T-helper 1 cell treated with Interleukin-12 subunit alpha and Interleukin-12 subunit beta and Interleukin-4 antibody, amounts not matched to agents 30 μg/mL and 1 μg/mL, for 36 hours (primary cell): ENCODE measurements at regions not wholly inside any gene's neighbourhood (a gene's known extent, or its start where the extent isn't known, plus 50 kb on each side); places are given as distances from the start of the nearest gene placed in this dataset.
"Not testable (repeated sequence)": the region's sequence is repeated elsewhere in the genome, so short reads cannot be mapped to it uniquely, and the experiment has no call there.

Experiments used
- H3K27ac Mint-ChIP-seq: one replicate; pipeline ENCODE4 v1.8.0; 2021; ENCODE audit warnings: mild to moderate bottlenecking, mixed read lengths
- H3K27me3 Mint-ChIP-seq: one replicate; pipeline ENCODE4 v1.8.0; 2021; ENCODE audit warnings: low read depth, mixed read lengths
- H3K36me3 Mint-ChIP-seq: one replicate; pipeline ENCODE4 v1.8.0; 2021; ENCODE audit warnings: low read depth, mixed read lengths
- H3K4me1 Mint-ChIP-seq: one replicate; pipeline ENCODE4 v1.8.0; 2021; ENCODE audit warnings: low read depth, mixed read lengths
- H3K4me3 Mint-ChIP-seq: one replicate; pipeline ENCODE4 v1.8.0; 2021; ENCODE audit warnings: mild to moderate bottlenecking, moderate library complexity, mixed read lengths
- H3K9me3 Mint-ChIP-seq: one replicate; pipeline ENCODE4 v1.8.0; 2021; ENCODE audit warnings: mixed read lengths

GRCh38 chr13:112176141-112177119 lies 109.5 kb downstream of the SOX1 start:
- not testable (repeated sequence) for H3K36me3 Mint-ChIP-seq, H3K27me3 Mint-ChIP-seq, H3K4me1 Mint-ChIP-seq, H3K27ac Mint-ChIP-seq, H3K9me3 Mint-ChIP-seq, H3K4me3 Mint-ChIP-seq

- Mint-ChIP-seq H3K36me3 (no peaks in the 10 kb centered on the region), H3K9me3 (peaks cover 8% of the 10 kb centered on the region), H3K4me1 (no peaks in the 10 kb centered on the region), H3K27ac (no peak overlapping the region), H3K27me3 (no peaks in the 10 kb centered on the region), H3K4me3 (no peak overlapping the region)
These were observed 110.7 kb downstream of the SOX1 start for GRCh38 chr13:112177450-112178288.

- Mint-ChIP-seq H3K27ac (no peak overlapping the region), H3K9me3 (peaks cover 7% of the 10 kb centered on the region), H3K4me1 (no peaks in the 10 kb centered on the region), H3K36me3 (no peaks in the 10 kb centered on the region), H3K27me3 (no peaks in the 10 kb centered on the region), H3K4me3 (no peak overlapping the region)
These were observed 111.8 kb downstream of the SOX1 start for GRCh38 chr13:112178769-112179168.

GRCh38 chr13:112179421-112179820 lies 112.5 kb downstream of the SOX1 start:
- Mint-ChIP-seq H3K4me1 (no peaks in the 10 kb centered on the region), H3K4me3 (no peak overlapping the region), H3K27ac (no peak overlapping the region), H3K27me3 (no peaks in the 10 kb centered on the region), H3K9me3 (peaks cover under 1% of the 10 kb centered on the region), H3K36me3 (no peaks in the 10 kb centered on the region)

GRCh38 chr13:112179995-112180394 lies 113.0 kb downstream of the SOX1 start:
- no peak overlapping the region for H3K27ac Mint-ChIP-seq
- H3K27me3 Mint-ChIP-seq = no peaks in the 10 kb centered on the region
- H3K36me3 Mint-ChIP-seq = no peaks in the 10 kb centered on the region
- no peak overlapping the region for H3K4me3 Mint-ChIP-seq
- no peaks in the 10 kb centered on the region for H3K9me3 Mint-ChIP-seq
- no peaks in the 10 kb centered on the region for H3K4me1 Mint-ChIP-seq

- Mint-ChIP-seq H3K4me1 (no peaks in the 10 kb centered on the region), H3K9me3 (no peaks in the 10 kb centered on the region), H3K27ac (no peak overlapping the region), H3K27me3 (no peaks in the 10 kb centered on the region), H3K36me3 (no peaks in the 10 kb centered on the region), H3K4me3 (no peak overlapping the region)
These were observed 114.6 kb downstream of the SOX1 start for GRCh38 chr13:112181336-112182067.

GRCh38 chr13:112182251-112182650 lies 115.3 kb downstream of the SOX1 start:
- H3K4me1 Mint-ChIP-seq = no peaks in the 10 kb centered on the region
- H3K4me3 Mint-ChIP-seq = no peak overlapping the region
- no peaks in the 10 kb centered on the region for H3K27me3 Mint-ChIP-seq
- no peaks in the 10 kb centered on the region for H3K9me3 Mint-ChIP-seq
- no peak overlapping the region for H3K27ac Mint-ChIP-seq
- no peaks in the 10 kb centered on the region for H3K36me3 Mint-ChIP-seq

GRCh38 chr13:112182846-112183531 lies 116.0 kb downstream of the SOX1 start:
- Mint-ChIP-seq H3K9me3 (no peaks in the 10 kb centered on the region), H3K4me1 (no peaks in the 10 kb centered on the region), H3K36me3 (no peaks in the 10 kb centered on the region), H3K27ac (no peak overlapping the region), H3K27me3 (no peaks in the 10 kb centered on the region), H3K4me3 (no peak overlapping the region)

GRCh38 chr13:112183532-112184090 lies 116.7 kb downstream of the SOX1 start:
- no peaks in the 10 kb centered on the region for H3K9me3 Mint-ChIP-seq
- H3K36me3 Mint-ChIP-seq = no peaks in the 10 kb centered on the region
- no peaks in the 10 kb centered on the region for H3K4me1 Mint-ChIP-seq
- no peaks in the 10 kb centered on the region for H3K27me3 Mint-ChIP-seq
- no peak overlapping the region for H3K4me3 Mint-ChIP-seq
- no peak overlapping the region for H3K27ac Mint-ChIP-seq

- no peaks in the 10 kb centered on the region for H3K9me3 Mint-ChIP-seq
- no peak overlapping the region for H3K4me3 Mint-ChIP-seq
These were observed 117.3 kb downstream of the SOX1 start for GRCh38 chr13:112184261-112184660.

GRCh38 chr13:112184851-112185371 lies 118.0 kb downstream of the SOX1 start:
- Mint-ChIP-seq H3K27ac (no peak overlapping the region), H3K27me3 (no peaks in the 10 kb centered on the region), H3K4me1 (no peaks in the 10 kb centered on the region), H3K36me3 (no peaks in the 10 kb centered on the region), H3K4me3 (no peak overlapping the region), H3K9me3 (no peaks in the 10 kb centered on the region)

More at GRCh38 chr13:112184261-112184660, 117.3 kb downstream of the SOX1 start:
- no peaks in the 10 kb centered on the region for H3K27me3 Mint-ChIP-seq
- no peaks in the 10 kb centered on the region for H3K4me1 Mint-ChIP-seq
- H3K36me3 Mint-ChIP-seq = no peaks in the 10 kb centered on the region
- H3K27ac Mint-ChIP-seq = no peak overlapping the region

- no peaks in the 10 kb centered on the region for H3K9me3 Mint-ChIP-seq
- H3K4me3 Mint-ChIP-seq = no peak overlapping the region
- no peaks in the 10 kb centered on the region for H3K4me1 Mint-ChIP-seq
- H3K36me3 Mint-ChIP-seq = no peaks in the 10 kb centered on the region
- H3K27ac Mint-ChIP-seq = no peak overlapping the region
- H3K27me3 Mint-ChIP-seq = no peaks in the 10 kb centered on the region
These were observed 118.5 kb downstream of the SOX1 start for GRCh38 chr13:112185466-112185865.

- no peak overlapping the region for H3K4me3 Mint-ChIP-seq
- no peak overlapping the region for H3K27ac Mint-ChIP-seq
These were observed 119.1 kb downstream of the SOX1 start for GRCh38 chr13:112186091-112186490.

More at GRCh38 chr13:112186091-112186490, 119.1 kb downstream of the SOX1 start:
- Mint-ChIP-seq H3K4me1 (no peaks in the 10 kb centered on the region), H3K27me3 (no peaks in the 10 kb centered on the region), H3K36me3 (no peaks in the 10 kb centered on the region), H3K9me3 (no peaks in the 10 kb centered on the region)
